Pancreas (tissue), 10 donors: ENCODE measurements at regions not wholly inside any gene's neighbourhood (a gene's known extent, or its start where the extent isn't known, plus 50 kb on each side); places are given as distances from the start of the nearest gene placed in this dataset.

Source experiments
- ATAC-seq, 4 donors: fragments of 200-7000 bp; cut with Tn5 transposase; one replicate each; pipeline versions ENCODE4 v1.8.0 to v1.9.1; 2020; ENCODE audit warnings: mild to moderate bottlenecking in 4 of 4, moderate library complexity in 4 of 4
- DNase-seq, 6 donors: peaks; one replicate each; pipeline ENCODE4 v3.0.0-alpha.2; 2020
- FAIRE-seq: peaks from 2 replicates; lab custom pipeline; 2012; peaks lifted over from hg19 to GRCh38; lab: Jason Lieb, UNC
- H3K27ac ChIP-seq, 4 donors: fragments of 200-600 bp; sonication (generic); 1 replicate in 3 of 4; 2 replicates in 1 of 4; pipeline versions ENCODE4 v1.5.0 to v1.8.0; 2020
- H3K27me3 ChIP-seq, 4 donors: fragments of 200-600 bp; one replicate each; pipeline ENCODE4 v1.8.0; 2021
- H3K36me3 ChIP-seq, 3 donors: fragments of 200-600 bp; sonication (generic) in 1 of 3; one replicate each; pipeline versions ENCODE4 v1.5.0 to v1.8.0; 2020 to 2021
- H3K4me1 ChIP-seq, 3 donors: fragments of 200-600 bp; one replicate each; pipeline ENCODE4 v1.8.0; 2021
- H3K4me3 ChIP-seq, 4 donors: fragments of 200-600 bp; sonication (generic) in 2 of 4; one replicate each; pipeline versions ENCODE4 v1.5.0 to v1.8.0; 2020 to 2021
- H3K9me3 ChIP-seq, 4 donors: fragments of 200-600 bp; one replicate each; pipeline ENCODE4 v1.8.0; 2021
- CTCF ChIP-seq, 4 donors: fragments of 200-600 bp; sonication (generic) in 3 of 4; IDR thresholded peaks; one replicate each; pipeline versions ENCODE4 v1.5.0 to v1.8.0; 2021; ENCODE audit warnings: antibody characterized with exemption in 4 of 4
- WGBS, 2 donors: extraction: QIAGEN DNeasy Blood & Tissue Kit; methylation state at CpG; one replicate each; pipeline ENCODE4 v1.1.7; 2013; 5-methylcytosine and 5-hydroxymethylcytosine counted together
- intact Hi-C, 3 donors: fragments of 100-400 bp; cut with DNase I; formaldehyde crosslinking; loops; one replicate each; pipeline versions ENCODE4 v1.11.1 to v1.14.2; 2022
- donor health status: healthy with polysubstance abuse.
- donor health status: DM: no; HTN: no; CAD: no; lungs with moderate emphysema.
- donor health status: DM: no; HTN: no; CAD: no.
- donor health status: control.
- donor health status: control.
- donor health status: Bipolar disorder and iron deficiency.
- donor health status: DM: yes; HTN: yes; CAD: no.
- donor health status: DM: no; HTN: no; CAD: no.
- donor health status: DM: no; HTN: no; CAD: no.
- donor health status: DM: yes; HTN: yes; CAD: no.

GRCh38 chr13:85969331-85969730, 170.1 kb upstream of the SLITRK6 start:
- TF ChIP-seq CTCF (IDR thresholded peaks at IDR 0.05) = no peak
- Histone ChIP-seq H3K27ac (no peak overlapping the region), H3K36me3 (no peaks in the 10 kb centered on the region), H3K9me3 (no peaks in the 10 kb centered on the region), H3K4me3 (no peak overlapping the region), H3K4me1 (no peaks in the 10 kb centered on the region), H3K27me3 (no peaks in the 10 kb centered on the region)
- ATAC-seq = no peak
- DNase-seq = no peak
- no peak for FAIRE-seq
- intact Hi-C loops = no loop called here

DNA sequence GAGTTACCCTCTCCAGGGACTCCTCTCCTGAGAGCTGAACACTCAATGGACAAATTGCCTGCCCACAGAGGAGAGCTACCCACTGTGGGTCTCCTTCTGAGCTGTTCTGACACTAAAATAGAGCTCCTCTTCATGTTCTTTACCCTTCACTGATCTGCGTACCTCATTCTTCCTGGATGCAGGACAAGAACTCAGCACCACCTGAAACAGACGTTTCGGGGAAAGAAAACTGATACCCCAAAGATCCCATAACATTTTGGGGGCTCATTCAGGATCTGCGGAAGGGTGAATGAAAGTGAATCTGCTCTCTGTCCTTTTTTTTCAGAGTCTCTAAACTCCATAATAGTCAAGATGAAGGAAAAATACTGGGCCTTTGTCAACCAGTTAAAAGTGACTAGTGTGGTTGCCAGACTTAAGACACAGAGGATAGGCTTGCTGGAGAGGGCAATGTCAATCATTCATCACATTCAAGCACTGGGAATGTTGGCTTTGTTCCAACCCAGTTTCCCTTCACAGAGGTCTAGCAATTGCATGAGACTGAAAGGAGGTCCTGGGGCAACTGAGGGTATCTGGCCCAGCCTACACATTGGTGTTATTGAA, 136.7 kb upstream of the SLITRK6 start:
- 63 to 72% methylated on average over 4 of the region's 4 CpGs for WGBS, 2 donors

DNA sequence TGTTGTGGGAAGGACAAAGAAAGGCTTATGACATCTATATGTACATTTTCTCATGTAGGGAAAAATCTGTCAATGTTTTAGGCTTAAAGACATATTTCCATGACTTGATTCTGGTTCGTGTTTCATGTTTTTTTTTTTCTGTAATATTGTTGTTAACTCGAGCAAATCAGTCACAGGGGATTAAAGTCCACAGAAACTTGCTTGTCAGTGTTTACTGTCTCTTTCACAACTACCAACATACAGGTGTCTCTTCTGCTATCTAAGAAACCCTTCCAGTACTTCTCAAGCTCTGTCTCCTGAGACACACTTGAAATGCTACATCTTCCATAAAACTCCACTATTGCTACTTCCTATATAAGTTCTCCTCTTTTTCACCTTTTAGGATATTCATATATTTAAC, 130.9 kb upstream of the SLITRK6 start:
- Histone ChIP-seq H3K4me1 (no peaks in the 10 kb centered on the region), H3K4me3 (no peak overlapping the region), H3K9me3 (no peaks in the 10 kb centered on the region), H3K27ac (no peak overlapping the region), H3K27me3 (no peaks in the 10 kb centered on the region), H3K36me3 (no peaks in the 10 kb centered on the region)
- no peak for FAIRE-seq
- WGBS, 2 donors = 5 to 10% methylated on average over 2 of the region's 2 CpGs
- intact Hi-C loops = no loop called here
- no peak for ATAC-seq
- no peak for DNase-seq
- TF ChIP-seq CTCF (IDR thresholded peaks at IDR 0.05) = no peak

More for the DNA sequence above, 136.7 kb upstream of the SLITRK6 start:
- FAIRE-seq = no peak
- no peak overlapping the region for H3K27ac ChIP-seq
- no peak for TF ChIP-seq CTCF (IDR thresholded peaks at IDR 0.05)
- no peak overlapping the region for H3K4me3 ChIP-seq
- H3K36me3 ChIP-seq = no peaks in the 10 kb centered on the region
- no peak for DNase-seq
- H3K4me1 ChIP-seq = no peaks in the 10 kb centered on the region
- H3K27me3 ChIP-seq = no peaks in the 10 kb centered on the region
- intact Hi-C loops = no loop called here
- H3K9me3 ChIP-seq = no peaks in the 10 kb centered on the region
- ATAC-seq = no peak

DNA sequence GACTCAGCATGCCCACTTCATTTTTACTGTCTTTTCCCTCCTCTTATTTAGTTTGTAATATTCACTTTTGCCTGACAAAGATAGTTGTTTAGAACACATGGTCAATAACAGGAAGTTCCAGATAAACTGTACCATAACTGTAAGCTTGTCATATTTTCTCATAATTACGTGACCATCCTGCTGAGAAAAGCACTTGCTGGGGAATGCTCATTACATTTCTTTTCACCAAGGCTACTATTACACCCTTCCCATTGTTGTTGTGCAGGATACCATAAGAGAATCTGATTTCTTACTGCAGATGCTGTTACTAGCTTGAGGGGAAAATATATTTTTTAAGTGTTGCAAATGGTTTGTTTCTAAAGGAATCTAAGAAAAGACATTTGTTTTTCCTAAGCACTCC, 111.7 kb upstream of the SLITRK6 start:
- 40 to 66% methylated on average over 1 of the region's 1 CpG for WGBS, 2 donors
- H3K9me3 ChIP-seq = no peaks in the 10 kb centered on the region
- no peaks in the 10 kb centered on the region for H3K4me1 ChIP-seq
- H3K27ac ChIP-seq = no peak overlapping the region
- DNase-seq = no peak
- H3K27me3 ChIP-seq = no peaks in the 10 kb centered on the region
- no peak for TF ChIP-seq CTCF (IDR thresholded peaks at IDR 0.05)
- no peaks in the 10 kb centered on the region for H3K36me3 ChIP-seq
- no peak for ATAC-seq
- no peak overlapping the region for H3K4me3 ChIP-seq
- intact Hi-C loops = no loop called here
- FAIRE-seq = no peak

GRCh38 chr13:85900521-85900920, 101.3 kb upstream of the SLITRK6 start:
- Histone ChIP-seq H3K36me3 (no peaks in the 10 kb centered on the region), H3K27me3 (no peaks in the 10 kb centered on the region), H3K4me1 (no peaks in the 10 kb centered on the region), H3K4me3 (no peak overlapping the region), H3K27ac (no peak overlapping the region), H3K9me3 (no peaks in the 10 kb centered on the region)
- intact Hi-C loops = no loop called here
- 44 to 51% methylated on average over 2 of the region's 2 CpGs for WGBS, 2 donors
- TF ChIP-seq CTCF (IDR thresholded peaks at IDR 0.05) = no peak
- DNase-seq (no peak), ATAC-seq (no peak), FAIRE-seq (no peak)
